ENCODE measurements at regions not wholly inside any gene's neighbourhood (a gene's known extent, or its start where the extent isn't known, plus 50 kb on each side); places are given as distances from the start of the nearest gene placed in this dataset.

- CTCF ChIA-PET, result no interaction called here
- POLR2A ChIA-PET, result no interaction called here
Measured at GRCh38 chr1:4380564-4381168, 273.7 kb upstream of the AJAP1 start.

DNA sequence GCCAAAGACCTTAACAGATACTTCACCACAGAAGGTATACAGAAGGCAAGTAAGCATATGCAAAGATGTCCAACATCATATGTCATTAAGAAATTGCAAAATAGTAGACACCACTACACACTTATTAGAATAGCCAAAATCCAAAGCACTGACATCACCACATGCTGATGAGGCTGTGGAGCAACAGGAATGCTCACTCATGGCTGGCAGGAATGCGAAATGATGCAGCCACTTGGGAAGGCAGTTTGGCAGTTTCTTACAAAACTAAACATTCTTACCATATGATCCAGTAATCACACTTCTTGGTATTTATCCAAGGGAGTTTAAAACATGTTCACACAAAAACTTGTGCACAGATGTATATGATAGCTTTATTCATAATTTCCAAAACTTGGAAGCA, 261.2 kb upstream of the AJAP1 start:
- CTCF ChIA-PET, result no interaction called here

DNA sequence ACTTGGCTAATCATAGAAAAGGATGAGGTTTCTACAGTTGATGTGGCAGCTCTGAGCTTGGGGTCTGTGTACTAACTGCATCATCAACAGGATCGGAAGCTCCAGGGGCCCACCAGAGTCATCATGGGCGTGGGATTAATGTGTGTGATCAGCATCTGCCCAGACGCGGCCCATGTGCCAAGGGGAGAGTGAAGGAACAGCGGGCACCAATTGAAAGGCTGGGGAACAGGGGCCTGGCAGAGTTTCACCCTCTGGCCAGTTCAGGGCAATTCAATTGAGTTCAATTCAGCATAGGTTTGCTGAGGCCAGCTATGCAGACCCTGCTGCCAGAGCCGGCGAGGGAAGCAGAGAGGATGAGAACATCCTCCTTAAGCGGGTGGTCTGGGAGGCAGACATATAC, 260.0 kb upstream of the AJAP1 start:
- ChIA-PET CTCF (no interaction called here), POLR2A (no interaction called here)

More for the DNA sequence above, 261.2 kb upstream of the AJAP1 start:
- POLR2A ChIA-PET, result no interaction called here

GRCh38 chr1:4395158-4395557, 259.3 kb upstream of the AJAP1 start:
- POLR2A ChIA-PET, result no interaction called here
- CTCF ChIA-PET, result no interaction called here

GRCh38 chr1:4395676-4396075, 258.7 kb upstream of the AJAP1 start:
- POLR2A ChIA-PET, result no interaction called here
- CTCF ChIA-PET, result no interaction called here

DNA sequence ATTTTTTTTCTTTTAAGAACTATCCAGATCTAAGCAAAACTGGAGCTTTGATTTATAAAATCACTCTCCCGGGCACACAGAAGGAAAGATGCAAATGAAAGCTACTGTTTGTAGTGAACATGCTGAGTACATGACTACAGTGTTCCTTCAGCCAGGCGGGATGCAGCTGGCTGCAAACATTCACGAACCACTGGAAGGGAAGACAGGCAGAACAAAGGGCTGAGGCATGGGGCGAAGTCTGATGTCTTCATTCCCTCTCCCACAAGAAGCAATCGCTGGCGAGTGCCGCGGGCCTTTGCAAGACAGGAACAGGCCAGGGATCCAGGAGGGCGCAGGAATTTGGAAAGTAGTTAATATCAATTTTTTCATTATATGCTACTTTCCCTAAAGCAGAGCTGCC, 257.9 kb upstream of the AJAP1 start:
- CTCF ChIA-PET, result no interaction called here

GRCh38 chr1:4397196-4397595, 257.2 kb upstream of the AJAP1 start:
- POLR2A ChIA-PET, result no interaction called here
- CTCF ChIA-PET, result no interaction called here

More for the DNA sequence above, 257.9 kb upstream of the AJAP1 start:
- POLR2A ChIA-PET, result no interaction called here

GRCh38 chr1:4402032-4402431, 252.4 kb upstream of the AJAP1 start:
- ChIA-PET POLR2A (no interaction called here), CTCF (no interaction called here)

GRCh38 chr1:4404854-4405590, 249.4 kb upstream of the AJAP1 start:
- ChIA-PET CTCF (no interaction called here), POLR2A (no interaction called here)

DNA sequence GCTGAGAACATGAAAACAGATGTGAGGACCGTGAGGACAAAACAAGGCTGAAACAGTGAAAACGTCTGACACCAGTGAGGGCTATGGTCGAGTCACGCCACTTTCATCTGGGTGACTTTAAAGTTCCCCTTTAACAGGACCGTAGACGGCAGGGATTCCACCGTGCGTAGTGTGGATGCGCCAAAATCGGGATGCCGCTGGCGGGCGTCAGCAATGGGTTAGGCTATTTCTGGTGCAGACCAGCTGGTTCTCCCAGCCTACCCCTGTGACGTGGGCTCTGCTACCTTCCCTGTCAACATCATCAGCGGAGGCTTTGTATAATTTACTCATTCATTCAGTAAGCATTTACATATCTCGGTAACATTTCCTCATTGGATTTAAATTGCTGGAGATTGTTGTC, 246.6 kb upstream of the AJAP1 start:
- ChIA-PET POLR2A (no interaction called here), CTCF (interaction anchor here (0.6 kb wide), 1 partner anchor 588 kb away, joined by 3 read pairs; no protein-coding TSS in a partner anchor)

DNA sequence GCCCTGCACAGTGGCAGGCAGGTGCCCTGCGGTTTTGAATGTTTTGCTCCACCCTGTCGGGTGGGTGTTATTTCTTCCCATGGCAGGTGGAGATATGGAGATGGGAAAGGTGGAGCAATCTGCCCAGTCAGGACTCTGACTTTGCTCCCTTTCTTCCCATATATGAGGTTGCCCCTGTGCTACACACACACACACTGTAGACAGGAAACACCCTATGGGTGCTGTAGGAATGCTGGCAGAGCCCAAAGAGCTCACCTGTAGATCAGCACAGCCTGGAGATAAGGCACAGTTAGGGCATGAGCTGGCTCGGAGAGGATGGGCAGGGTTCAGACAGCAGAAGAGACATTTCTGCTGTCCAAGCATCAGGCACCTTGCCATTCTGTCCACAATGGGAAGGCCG, 246.0 kb upstream of the AJAP1 start:
- CTCF ChIA-PET, result interaction anchor here (0.6 kb wide), 1 partner anchor 587 kb away, joined by 3 read pairs; no protein-coding TSS in a partner anchor

DNA sequence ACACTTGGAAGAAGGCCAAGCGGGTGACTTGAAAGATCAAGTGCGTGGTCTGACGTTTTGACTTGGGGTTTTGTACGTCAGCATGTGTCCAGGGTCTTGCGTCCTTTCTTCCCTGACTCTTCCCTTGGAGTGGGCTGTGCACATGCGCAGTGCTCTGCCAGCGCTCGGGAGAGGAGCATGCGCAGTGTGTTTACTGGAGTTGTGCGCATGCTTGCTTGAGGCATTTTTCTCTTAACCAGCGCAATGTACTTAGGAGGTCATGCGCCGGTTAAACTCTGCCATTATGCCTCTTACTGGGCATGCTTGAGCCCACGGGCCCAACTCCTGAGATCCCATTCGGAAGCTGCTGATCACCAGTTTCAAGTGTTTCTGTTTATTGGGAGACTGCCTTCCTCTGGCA, 242.5 kb upstream of the AJAP1 start:
- CTCF ChIA-PET, result no interaction called here
- POLR2A ChIA-PET, result no interaction called here

More for the DNA sequence above, 246.0 kb upstream of the AJAP1 start:
- POLR2A ChIA-PET, result no interaction called here

DNA sequence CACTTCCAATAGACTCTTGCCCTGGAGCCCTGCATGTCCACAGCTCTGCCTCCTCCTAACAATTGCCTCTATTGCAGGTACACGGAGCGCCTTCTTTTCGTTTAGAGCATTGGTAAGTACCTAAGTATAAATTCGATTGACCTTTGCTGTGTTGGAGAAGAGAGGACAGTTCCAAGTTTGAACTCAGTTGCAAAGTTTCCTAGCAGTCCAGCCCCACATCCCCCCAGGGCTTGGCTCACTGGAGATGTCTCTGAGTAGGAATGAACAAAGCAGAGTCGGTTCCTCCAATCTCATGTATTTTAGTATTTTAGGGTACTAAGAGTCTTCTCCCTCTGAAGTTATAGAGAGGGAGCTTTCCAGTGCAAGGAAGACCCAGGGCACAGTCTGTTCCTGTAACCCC, 238.9 kb upstream of the AJAP1 start:
- CTCF ChIA-PET, result no interaction called here
- POLR2A ChIA-PET, result no interaction called here

- ChIA-PET CTCF (no interaction called here), POLR2A (no interaction called here)
Measured at GRCh38 chr1:4416189-4416588, 238.2 kb upstream of the AJAP1 start.

GRCh38 chr1:4418021-4418420, 236.4 kb upstream of the AJAP1 start:
- ChIA-PET CTCF (no interaction called here), POLR2A (no interaction called here)

DNA sequence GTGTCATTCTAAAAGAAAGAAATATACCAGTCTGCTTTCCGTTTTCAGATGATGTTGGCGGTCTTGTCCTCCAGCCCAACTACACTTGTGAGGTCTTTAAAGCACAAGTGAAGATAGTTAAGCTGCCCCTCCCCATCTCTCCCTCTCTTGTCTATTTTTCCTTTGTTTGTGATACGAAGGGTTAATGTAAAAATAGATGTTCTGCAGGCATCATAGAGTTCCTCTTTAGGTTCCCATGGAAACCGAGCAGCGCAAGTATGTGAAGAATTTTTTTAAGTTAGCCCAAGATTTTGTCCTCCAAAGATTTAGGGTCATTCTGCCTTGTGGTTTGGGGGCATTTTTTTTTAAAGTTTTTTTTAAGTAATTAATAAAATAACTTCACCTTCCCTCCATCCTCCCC, 232.4 kb upstream of the AJAP1 start:
- CTCF ChIA-PET, result no interaction called here
- POLR2A ChIA-PET, result no interaction called here

DNA sequence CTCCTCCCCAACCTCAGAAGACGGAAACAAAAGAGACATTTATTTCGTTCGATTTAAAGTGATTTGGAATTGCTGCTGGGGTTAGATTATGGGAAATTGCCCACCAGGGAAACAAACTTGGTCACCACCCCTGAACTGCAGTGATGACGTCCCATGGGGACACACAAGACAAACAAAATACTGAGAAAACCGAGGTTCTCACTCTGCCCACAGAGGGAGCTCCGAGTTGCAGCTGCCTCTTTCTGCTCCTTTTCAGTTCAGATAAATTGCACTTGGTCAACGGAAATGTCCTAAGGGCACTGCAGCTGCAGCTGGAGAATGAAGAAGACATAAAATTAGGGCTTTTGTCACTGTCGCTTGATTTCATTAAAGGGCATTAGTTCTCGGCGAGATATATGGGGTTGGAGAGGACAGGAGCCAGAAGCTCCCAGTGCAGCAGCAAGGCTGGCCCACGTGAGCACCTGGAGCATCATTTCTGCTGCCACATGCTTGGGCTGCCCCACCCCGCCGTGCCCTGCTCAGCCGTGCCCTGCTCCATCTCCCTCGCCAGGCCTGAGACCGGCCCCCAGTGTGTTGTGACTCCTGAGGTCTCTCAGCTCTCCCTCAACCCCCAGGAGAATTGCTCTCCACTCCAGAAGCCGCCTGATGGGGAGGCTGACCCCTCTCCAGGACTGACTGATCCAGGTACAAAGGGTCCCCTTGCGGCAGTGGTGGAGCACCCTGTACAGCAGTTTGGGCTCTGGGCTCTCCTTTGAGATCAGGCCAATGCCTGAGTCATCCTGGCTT, 231.7 kb upstream of the AJAP1 start:
- ChIA-PET CTCF (no interaction called here), POLR2A (no interaction called here)

DNA sequence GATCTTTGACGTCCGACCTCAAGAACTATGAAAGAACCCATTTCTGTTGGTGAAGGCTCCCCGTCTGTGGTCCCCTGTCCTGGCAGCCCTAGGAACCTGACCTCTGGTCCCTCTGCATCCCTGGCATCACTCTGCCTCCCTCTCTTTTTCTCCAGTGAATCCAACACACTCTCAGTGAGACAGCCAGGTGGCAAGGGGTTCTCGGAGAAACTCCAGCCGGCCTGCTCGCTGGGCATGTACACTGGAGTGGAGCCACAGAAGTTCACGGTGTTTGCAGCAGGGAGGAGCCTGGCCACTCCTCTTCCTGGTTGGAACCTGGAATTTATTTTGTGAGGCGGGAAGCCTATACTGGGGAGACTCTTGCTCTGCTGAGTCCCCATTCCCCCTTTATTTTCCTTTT, 230.2 kb upstream of the AJAP1 start:
- POLR2A ChIA-PET, result no interaction called here

DNA sequence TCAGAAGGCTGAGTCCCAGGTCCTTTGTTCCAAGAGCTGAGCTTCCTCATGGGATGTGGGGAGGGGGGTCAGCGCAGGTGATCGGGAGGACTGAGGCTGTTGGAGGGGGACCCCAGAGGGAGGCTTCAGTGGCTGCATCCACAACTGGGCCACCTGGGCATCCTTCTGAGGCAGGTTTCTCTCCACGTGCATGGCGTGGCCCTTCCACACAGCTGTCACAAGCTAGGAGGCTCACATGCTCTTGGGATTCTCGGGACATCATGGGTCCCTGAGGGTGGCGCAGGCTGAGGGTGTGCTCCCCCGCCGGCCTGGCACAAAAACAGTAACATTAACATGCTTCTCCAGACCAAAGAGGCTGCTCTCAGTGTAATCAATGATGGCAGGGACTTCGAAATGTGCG, 229.6 kb upstream of the AJAP1 start:
- CTCF ChIA-PET, result no interaction called here
- POLR2A ChIA-PET, result no interaction called here

More for the DNA sequence above, 230.2 kb upstream of the AJAP1 start:
- CTCF ChIA-PET, result no interaction called here

- POLR2A ChIA-PET, result no interaction called here
Measured at GRCh38 chr1:4425892-4426291, 228.5 kb upstream of the AJAP1 start.

GRCh38 chr1:4428711-4429110, 225.7 kb upstream of the AJAP1 start:
- ChIA-PET CTCF (no interaction called here), POLR2A (no interaction called here)

More at GRCh38 chr1:4425892-4426291, 228.5 kb upstream of the AJAP1 start:
- CTCF ChIA-PET, result no interaction called here
